ENCODE measurements at regions not wholly inside any gene's neighbourhood (a gene's known extent, or its start where the extent isn't known, plus 50 kb on each side); places are given as distances from the start of the nearest gene placed in this dataset.
A peak's percentile ranks its signal among the peaks of the same experiment; 100 is the strongest.

DNA sequence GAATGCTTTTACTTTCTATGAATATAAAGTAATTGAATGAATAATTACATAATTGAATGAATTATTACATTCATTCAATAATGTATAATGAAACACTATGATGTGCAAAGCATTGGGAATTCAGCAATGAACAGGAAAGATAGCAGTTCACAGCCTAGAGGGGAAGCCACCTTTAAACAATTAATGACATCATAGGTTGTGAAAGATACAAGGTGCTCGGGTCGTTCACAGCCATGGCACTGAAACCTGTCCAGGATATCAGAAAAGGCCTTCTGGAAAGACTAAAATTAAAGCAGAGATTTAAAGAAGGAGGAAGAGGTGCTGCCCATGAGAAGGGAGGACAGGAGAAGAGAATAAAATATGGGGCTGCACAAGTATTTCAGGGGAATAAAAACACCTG lies 171.4 kb upstream of the KLF4 start:
- no peak for TF ChIP-seq POLR2A (IDR thresholded peaks at IDR 0.05; ENCODE audit: low read length)
- no peak for TF ChIP-seq GATA1 (IDR thresholded peaks at IDR 0.05; ENCODE audit: low read depth, low read length)

DNA sequence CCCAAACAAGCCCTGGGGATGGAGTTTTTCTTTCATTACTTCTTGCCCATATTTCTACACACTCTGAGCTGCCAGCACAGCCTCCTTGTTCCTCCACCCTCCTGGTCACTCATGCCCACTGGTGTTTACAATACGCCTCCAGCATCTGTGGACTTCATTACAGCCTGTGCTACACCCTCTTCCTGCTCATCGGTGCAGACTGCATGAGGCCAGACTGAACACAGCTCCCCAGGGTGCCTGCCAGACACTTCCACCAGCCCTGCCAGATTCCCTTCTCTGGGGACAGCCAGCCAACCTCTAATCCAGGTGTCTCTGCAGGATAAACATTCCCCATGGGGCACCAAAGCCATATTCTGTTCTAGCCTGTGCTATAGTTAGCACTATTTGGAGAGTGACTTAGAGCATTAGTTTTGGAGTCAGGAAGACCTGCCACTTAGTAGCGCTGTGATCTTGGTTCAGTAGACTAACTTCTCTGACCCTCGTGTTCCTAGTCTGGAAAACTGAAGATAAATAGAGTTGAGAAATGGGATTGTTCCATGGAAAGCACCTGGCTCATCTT lies 163.8 kb upstream of the KLF4 start:
- no peak for DNase-seq
- TF ChIP-seq GATA1 (IDR thresholded peaks at IDR 0.05; ENCODE audit: low read depth, low read length) (no peak), POLR2A (IDR thresholded peaks at IDR 0.05; ENCODE audit: low read length) (no peak)

More for the DNA sequence above, 171.4 kb upstream of the KLF4 start:
- no peak for DNase-seq

DNA sequence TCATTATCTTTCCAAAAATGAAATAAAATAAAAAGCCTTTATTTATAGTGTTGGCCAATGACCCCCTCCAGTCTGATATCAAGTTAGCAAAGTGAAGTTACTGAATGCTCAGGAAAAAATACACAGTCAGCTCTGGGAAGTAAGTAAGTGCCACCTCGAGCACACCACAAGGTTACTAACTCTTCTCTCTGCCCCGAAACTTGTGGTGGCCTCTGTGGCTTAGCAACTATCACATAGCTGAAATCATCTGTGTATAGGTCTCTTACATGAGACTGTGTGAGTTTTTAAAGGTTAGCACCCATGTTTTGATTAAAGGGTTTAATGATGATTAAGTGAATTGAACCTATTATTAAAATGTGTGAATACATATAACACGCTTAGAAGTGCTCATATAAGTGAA lies 161.4 kb upstream of the KLF4 start:
- TF ChIP-seq GATA1 (IDR thresholded peaks at IDR 0.05; ENCODE audit: low read depth, low read length) (no peak), POLR2A (IDR thresholded peaks at IDR 0.05; ENCODE audit: low read length) (no peak)
- DNase-seq, result no peak

DNA sequence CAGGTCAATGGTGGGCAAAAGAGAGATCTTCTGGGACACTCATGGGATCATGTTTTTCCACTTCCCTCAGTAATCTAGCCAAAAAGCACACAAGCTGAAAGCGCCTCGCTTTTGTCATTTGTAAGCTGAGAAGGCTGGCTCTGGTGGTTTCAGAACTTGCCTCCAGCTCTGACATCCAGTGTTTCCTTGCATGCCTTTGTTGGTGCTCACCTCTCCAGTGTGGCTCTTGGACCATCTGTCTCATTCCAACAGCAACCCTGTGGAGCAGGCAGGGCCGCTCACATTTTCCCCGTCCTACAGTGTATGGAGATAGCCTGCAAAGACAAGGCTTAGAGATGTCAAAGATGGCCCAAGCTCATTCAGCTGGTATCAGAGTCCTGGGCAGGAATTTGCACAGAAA lies 160.8 kb upstream of the KLF4 start:
- TF ChIP-seq GATA1 (IDR thresholded peaks at IDR 0.05; ENCODE audit: low read depth, low read length) (no peak), POLR2A (IDR thresholded peaks at IDR 0.05; ENCODE audit: low read length) (no peak)
- DNase-seq, result no peak

DNA sequence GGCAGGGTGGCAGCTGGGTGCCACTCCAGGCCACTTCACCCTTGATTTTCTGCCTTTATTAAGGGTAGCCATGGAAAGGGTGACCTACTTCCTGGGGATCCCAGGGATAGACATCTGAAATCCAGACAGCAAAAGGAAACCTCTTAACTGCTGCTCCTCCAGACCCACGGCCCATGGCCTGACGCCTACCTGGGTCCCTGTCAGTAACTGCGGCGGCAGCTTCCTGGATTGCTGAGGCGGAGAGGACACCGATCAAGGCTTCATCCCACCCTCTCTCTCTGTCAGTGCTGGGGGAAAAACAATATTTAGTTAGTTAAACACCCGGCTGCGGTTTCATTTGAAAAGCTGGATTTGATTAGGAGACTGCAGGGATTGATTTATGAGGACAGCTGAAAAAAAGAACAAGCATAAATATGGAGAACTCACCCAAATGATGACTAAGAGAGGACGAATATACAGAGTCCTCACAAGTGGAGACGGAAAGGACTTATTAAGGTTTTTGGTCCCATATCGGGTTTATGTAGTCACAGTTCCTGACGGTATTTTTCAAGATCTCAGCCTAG lies 158.7 kb upstream of the KLF4 start:
- no peak for DNase-seq
- TF ChIP-seq GATA1 (IDR thresholded peaks at IDR 0.05; ENCODE audit: low read depth, low read length), result no peak
- TF ChIP-seq POLR2A (IDR thresholded peaks at IDR 0.05; ENCODE audit: low read length), result no peak

DNA sequence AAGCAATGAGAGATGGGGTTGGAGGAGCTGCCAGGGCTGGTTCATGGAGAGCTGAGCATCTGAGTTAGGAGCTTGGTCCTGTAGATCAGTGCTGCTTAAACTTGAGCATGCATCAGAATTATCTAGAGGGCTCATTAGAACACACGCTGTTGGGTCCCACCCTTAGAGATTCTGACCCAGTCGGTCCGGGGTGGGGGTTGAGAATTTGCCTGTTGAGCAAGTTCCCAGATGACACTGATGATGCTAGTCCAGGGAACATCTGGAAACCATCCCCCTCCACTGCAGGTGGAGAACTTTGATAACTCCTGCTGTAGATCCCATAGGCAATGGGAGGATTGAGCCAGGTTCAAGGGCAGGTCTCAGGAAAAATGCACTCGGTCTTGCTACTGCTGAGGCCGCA lies 158.0 kb upstream of the KLF4 start:
- DNase-seq, result no peak
- TF ChIP-seq POLR2A (IDR thresholded peaks at IDR 0.05; ENCODE audit: low read length) (no peak), GATA1 (IDR thresholded peaks at IDR 0.05; ENCODE audit: low read depth, low read length) (no peak)

DNA sequence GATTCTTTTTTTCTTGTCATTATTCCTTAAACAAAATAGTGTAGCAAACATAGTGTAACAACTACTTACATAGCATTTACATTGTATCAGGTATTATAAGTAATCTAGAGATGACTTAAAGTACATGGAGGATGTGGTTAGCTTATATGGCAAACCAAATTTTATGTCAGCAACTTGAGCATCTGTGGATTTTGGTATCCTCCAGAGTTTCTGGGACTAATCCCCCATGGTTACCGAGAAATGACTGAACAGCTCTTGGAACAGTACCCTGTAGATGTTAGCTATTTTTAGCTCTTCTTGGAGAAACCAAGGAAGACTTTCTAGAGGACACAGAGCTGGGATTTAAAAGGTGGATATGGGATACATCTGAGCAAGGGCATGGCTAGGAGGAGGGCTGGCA lies 157.6 kb upstream of the KLF4 start:
- TF ChIP-seq POLR2A (IDR thresholded peaks at IDR 0.05; ENCODE audit: low read length), result no peak
- TF ChIP-seq GATA1 (IDR thresholded peaks at IDR 0.05; ENCODE audit: low read depth, low read length), result no peak
- no peak for DNase-seq

DNA sequence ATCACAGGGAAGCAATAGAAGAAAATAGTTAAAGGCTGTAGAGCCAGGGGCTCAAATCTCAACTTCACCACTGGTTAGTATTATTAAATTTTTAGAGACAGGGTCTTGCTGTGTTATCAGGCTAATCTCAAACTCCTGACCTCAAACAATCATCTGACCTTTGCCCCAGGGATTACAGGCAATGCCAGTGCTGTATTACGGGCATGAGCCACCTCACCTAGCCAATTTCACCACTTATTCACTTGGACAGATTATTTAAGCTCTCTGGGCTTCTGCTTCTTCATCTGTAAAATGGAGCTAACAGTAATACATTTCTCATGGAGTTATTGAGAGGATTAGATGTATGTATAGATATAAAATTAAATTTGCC lies 155.9 kb upstream of the KLF4 start:
- TF ChIP-seq POLR2A (IDR thresholded peaks at IDR 0.05; ENCODE audit: low read length) (no peak), GATA1 (IDR thresholded peaks at IDR 0.05; ENCODE audit: low read depth, low read length) (no peak)
- DNase-seq, result no peak

DNA sequence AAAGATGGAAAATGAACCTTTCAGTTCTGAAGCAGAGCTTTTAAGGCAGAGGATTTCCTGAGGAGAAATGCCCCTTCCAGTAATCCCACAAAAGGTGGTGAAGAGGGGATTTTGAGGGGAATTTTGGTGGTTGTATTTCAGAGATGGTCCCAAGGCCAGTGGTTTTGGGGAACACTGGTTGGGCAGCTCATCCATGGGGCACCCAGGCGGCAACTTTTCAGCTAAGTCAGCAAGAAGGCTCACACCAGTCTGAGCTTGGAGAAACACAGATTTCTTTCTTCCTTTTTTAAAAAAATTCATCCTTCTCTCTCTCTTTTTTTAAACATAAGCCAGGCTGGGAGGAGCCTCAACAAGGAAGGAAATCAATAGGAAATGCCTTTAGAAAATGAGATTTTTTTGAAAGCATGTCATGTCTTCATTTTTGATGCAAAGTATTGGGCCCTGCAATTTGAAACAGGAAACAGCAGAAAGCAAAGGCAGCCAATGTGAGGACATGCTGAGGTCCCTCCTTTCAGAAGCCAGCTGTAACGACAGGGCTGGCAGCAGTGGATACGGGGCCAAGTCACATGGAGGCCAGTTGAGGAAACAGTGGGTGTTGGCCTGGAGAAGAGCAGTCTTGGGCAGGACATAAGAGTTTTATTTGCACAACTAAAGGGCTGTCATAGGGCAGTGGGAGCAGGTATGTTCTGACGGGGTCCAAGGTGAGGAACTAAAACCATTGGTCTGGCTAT lies 155.3 kb upstream of the KLF4 start:
- DNase-seq, result no peak
- no peak for TF ChIP-seq GATA1 (IDR thresholded peaks at IDR 0.05; ENCODE audit: low read depth, low read length)
- TF ChIP-seq POLR2A (IDR thresholded peaks at IDR 0.05; ENCODE audit: low read length), result no peak

DNA sequence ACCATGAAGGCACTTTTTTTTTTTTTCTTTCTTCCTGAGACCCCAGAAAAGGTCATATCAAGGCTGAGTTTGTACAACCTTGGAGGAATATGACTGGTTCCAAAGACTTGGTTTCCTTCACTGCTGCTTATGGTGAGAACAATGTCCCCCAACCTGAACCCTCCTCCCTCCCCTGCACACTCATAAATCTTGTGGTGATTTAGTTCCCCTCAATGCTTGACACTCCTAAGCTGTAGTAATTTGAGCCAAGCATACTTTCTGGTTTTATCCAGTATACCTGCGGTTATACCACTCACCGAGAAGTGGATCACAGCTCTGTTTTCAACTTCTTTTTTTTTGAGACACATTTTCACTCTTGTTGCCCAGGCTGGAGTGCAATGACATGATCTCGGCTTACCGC lies 149.9 kb upstream of the KLF4 start:
- TF ChIP-seq GATA1 (IDR thresholded peaks at IDR 0.05; ENCODE audit: low read depth, low read length) (no peak), POLR2A (IDR thresholded peaks at IDR 0.05; ENCODE audit: low read length) (no peak)
- DNase-seq, result no peak

DNA sequence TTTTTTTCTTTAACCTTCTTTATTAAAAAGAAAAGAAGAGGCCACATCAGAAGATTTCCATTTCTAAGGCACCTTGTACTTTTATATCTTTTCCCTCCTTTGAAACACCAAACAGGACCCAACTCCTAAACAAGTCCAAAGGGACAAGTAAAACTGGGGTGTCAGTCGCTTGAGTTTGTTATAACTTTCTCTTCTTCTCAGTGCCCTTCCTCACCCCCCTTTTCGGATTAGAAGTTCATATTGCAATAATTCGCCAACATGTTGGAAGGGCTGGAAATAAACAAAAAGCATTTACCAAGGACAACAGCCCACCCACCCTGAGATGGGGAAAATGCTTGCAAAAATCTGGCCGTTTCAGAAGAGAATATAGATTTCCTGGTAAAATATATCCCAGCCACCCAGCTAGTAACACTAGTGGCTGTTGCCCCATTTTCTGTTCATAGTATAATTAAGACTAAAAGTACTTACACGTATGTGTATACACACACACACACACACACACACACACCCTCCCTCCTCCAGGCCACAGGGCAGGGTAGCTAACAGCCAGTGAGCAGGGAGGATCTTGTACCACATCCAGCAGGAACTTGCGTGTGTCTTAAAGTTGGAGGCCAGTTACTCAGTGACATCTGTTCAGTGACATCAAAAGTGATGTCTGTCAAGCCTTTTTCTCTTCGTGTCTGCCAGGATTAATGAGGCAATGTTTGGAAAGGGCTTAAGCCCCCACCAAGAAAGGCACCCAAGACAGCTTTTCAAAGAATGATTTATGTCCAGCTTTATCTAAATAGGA lies 149.1 kb upstream of the KLF4 start:
- DNase-seq, result peak; percentile 2 to 4

DNA sequence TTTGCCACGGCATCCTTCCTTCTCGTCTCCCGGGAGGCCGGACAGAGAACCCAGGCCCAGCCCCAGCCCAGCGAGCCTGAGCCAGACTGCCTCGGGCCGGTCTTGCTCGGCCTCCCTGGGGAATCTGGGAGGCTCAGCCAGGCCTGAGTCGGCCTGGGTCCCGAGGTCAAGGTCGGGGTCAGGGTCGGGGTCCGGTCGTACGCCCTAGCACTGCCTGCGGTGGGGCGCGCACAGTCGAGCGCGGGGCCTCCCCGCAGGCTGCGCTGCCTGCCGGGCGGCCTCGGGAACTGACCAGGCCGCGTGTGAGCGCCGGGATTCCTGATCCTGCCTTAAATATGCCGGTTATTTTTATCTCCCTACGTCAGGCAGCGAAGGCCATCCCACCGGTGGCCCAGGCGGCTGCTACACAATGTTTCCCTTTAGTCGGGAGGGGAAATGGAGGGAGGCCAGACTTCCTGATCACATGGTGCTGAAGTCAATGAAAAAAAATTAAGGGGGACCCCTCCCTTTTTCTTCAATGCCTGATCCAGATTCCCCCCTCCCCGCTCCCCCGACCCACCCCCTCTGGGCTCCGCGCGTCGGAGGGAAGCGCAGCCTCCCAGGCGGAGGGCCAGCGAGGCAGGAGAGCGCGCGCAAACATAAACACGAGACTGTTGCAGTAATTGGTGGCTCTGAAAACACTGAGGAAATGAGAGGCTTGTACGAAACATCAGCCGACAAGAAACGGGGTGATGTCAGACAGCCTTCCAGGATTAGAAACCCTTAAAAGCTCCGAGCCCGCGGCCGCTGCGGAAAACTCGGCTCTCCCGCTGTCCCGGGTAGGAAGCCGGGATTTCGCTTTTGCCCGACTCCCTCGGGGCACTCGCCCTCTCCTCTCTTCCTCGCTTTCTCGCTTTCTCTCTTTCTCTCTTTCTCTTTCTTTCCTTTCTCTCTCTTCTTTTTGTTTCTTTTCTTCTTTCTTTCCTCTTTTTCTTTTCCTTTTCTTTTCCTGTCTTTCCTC lies 148.2 kb upstream of the KLF4 start:
- DNase-seq, result no peak
- TF ChIP-seq POLR2A (IDR thresholded peaks at IDR 0.05; ENCODE audit: low read length), result no peak

More for the DNA sequence above, 149.1 kb upstream of the KLF4 start:
- no peak for TF ChIP-seq POLR2A (IDR thresholded peaks at IDR 0.05; ENCODE audit: low read length)
- no peak for TF ChIP-seq GATA1 (IDR thresholded peaks at IDR 0.05; ENCODE audit: low read depth, low read length)

Measured in erythroblast (primary cell).